ENCODE measurements at regions not wholly inside any gene's neighbourhood (a gene's known extent, or its start where the extent isn't known, plus 50 kb on each side); places are given as distances from the start of the nearest gene placed in this dataset.

GRCh38 chrX:69060631-69061408 is 104.4 kb downstream of the PJA1 start:
- TF ChIP-seq GATA2 (IDR thresholded peaks at IDR 0.05; ENCODE audit: low read depth, low read length) (no peak), GATA3 (IDR thresholded peaks at IDR 0.05; ENCODE audit: low read depth, low read length) (no peak)

- TF ChIP-seq GATA3 (IDR thresholded peaks at IDR 0.05; ENCODE audit: low read depth, low read length) (no peak), GATA2 (IDR thresholded peaks at IDR 0.05; ENCODE audit: low read depth, low read length) (no peak)
Measured at GRCh38 chrX:69055193-69055592, 110.1 kb downstream of the PJA1 start.

GRCh38 chrX:69051901-69052300 is 113.4 kb downstream of the PJA1 start:
- TF ChIP-seq GATA2 (IDR thresholded peaks at IDR 0.05; ENCODE audit: low read depth, low read length) (no peak), GATA3 (IDR thresholded peaks at IDR 0.05; ENCODE audit: low read depth, low read length) (no peak)

- TF ChIP-seq GATA3 (IDR thresholded peaks at IDR 0.05; ENCODE audit: low read depth, low read length) (no peak), GATA2 (IDR thresholded peaks at IDR 0.05; ENCODE audit: low read depth, low read length) (no peak)
Measured at GRCh38 chrX:69050051-69050765, 115.0 kb downstream of the PJA1 start.

- TF ChIP-seq GATA3 (IDR thresholded peaks at IDR 0.05; ENCODE audit: low read depth, low read length), result no peak
- no peak for TF ChIP-seq GATA2 (IDR thresholded peaks at IDR 0.05; ENCODE audit: low read depth, low read length)
Measured at GRCh38 chrX:69046996-69047490, 118.2 kb downstream of the PJA1 start.

- TF ChIP-seq GATA3 (IDR thresholded peaks at IDR 0.05; ENCODE audit: low read depth, low read length) (no peak), GATA2 (IDR thresholded peaks at IDR 0.05; ENCODE audit: low read depth, low read length) (no peak)
Measured at GRCh38 chrX:69045616-69046345, 119.5 kb downstream of the PJA1 start.

GRCh38 chrX:69038816-69039215 is 126.4 kb downstream of the PJA1 start:
- TF ChIP-seq GATA3 (IDR thresholded peaks at IDR 0.05; ENCODE audit: low read depth, low read length) (no peak), GATA2 (IDR thresholded peaks at IDR 0.05; ENCODE audit: low read depth, low read length) (no peak)

- TF ChIP-seq GATA2 (IDR thresholded peaks at IDR 0.05; ENCODE audit: low read depth, low read length) (no peak), GATA3 (IDR thresholded peaks at IDR 0.05; ENCODE audit: low read depth, low read length) (no peak)
Measured at GRCh38 chrX:69038188-69038587, 127.1 kb downstream of the PJA1 start.

- TF ChIP-seq GATA3 (IDR thresholded peaks at IDR 0.05; ENCODE audit: low read depth, low read length), result no peak
- TF ChIP-seq GATA2 (IDR thresholded peaks at IDR 0.05; ENCODE audit: low read depth, low read length), result no peak
Measured at GRCh38 chrX:69037786-69038185, 127.5 kb downstream of the PJA1 start.

GRCh38 chrX:69036674-69037573 is 128.3 kb downstream of the PJA1 start:
- TF ChIP-seq GATA2 (IDR thresholded peaks at IDR 0.05; ENCODE audit: low read depth, low read length), result no peak
- no peak for TF ChIP-seq GATA3 (IDR thresholded peaks at IDR 0.05; ENCODE audit: low read depth, low read length)

- TF ChIP-seq GATA3 (IDR thresholded peaks at IDR 0.05; ENCODE audit: low read depth, low read length) (no peak), GATA2 (IDR thresholded peaks at IDR 0.05; ENCODE audit: low read depth, low read length) (no peak)
Measured at GRCh38 chrX:69034451-69034850, 130.8 kb downstream of the PJA1 start.

- no peak for TF ChIP-seq GATA3 (IDR thresholded peaks at IDR 0.05; ENCODE audit: low read depth, low read length)
- TF ChIP-seq GATA2 (IDR thresholded peaks at IDR 0.05; ENCODE audit: low read depth, low read length), result no peak
Measured at GRCh38 chrX:69033936-69034335, 131.3 kb downstream of the PJA1 start.

- TF ChIP-seq GATA3 (IDR thresholded peaks at IDR 0.05; ENCODE audit: low read depth, low read length) (no peak), GATA2 (IDR thresholded peaks at IDR 0.05; ENCODE audit: low read depth, low read length) (no peak)
Measured at GRCh38 chrX:69032601-69033000, 132.7 kb downstream of the PJA1 start.

Data from SH-SY5Y (cell line).